Nephron (organoid): ENCODE measurements at regions not wholly inside any gene's neighbourhood (a gene's known extent, or its start where the extent isn't known, plus 50 kb on each side); places are given as distances from the start of the nearest gene placed in this dataset.

ENCODE experiments used
- H3K27ac Mint-ChIP-seq, 3 experiments: 2 replicates each; pipeline ENCODE4 v1.8.0; 2020; ENCODE audit warnings: mixed read lengths in 3 of 3, mild to moderate bottlenecking in 2 of 3, moderate library complexity in 1 of 3
- H3K27me3 Mint-ChIP-seq: 2 replicates; pipeline ENCODE4 v1.8.0; 2021; ENCODE audit warnings: low read depth, mild to moderate bottlenecking, moderate library complexity, mixed read lengths
- H3K36me3 Mint-ChIP-seq: 2 replicates; pipeline ENCODE4 v1.8.0; 2020; ENCODE audit warnings: low read depth, mixed read lengths
- H3K4me1 Mint-ChIP-seq: 2 replicates; pipeline ENCODE4 v1.8.0; 2020; ENCODE audit warnings: mixed read lengths
- H3K4me3 Mint-ChIP-seq, 3 experiments: 2 replicates each; pipeline ENCODE4 v1.8.0; 2020; ENCODE audit warnings: mild to moderate bottlenecking in 3 of 3, mixed read lengths in 3 of 3, moderate library complexity in 2 of 3
- H3K9me3 Mint-ChIP-seq: 2 replicates; pipeline ENCODE4 v1.8.0; 2020; ENCODE audit warnings: mixed read lengths
- TF ChIP-seq, protein P1 (sequence below), 3 experiments: fragments of 200-600 bp; sonication (generic); IDR thresholded peaks; one replicate each; pipeline ENCODE4 v1.5.0; 2021; ENCODE audit warnings: antibody characterized with exemption in 3 of 3; ENCODE audit not compliant: unreplicated experiment in 3 of 3

DNA sequence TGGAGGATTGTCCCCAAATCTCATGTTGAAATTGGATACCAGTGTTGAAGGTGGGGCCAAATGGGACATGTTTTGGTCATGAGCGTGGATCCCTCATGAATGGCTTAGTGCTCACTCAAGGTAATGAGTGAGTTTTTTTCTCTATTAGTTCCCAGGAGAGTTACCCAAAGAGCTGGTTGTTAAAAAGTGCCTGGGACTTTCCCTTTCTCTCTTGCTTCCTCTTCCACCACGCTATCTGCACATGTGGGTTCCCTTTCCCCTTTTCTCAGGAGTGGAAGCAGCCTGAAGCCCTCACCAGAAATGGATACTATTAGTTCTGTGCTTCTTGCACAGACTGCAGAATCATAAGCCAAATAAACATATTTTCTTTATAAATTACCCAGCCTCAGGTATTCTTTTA, 465.4 kb downstream of the FSCB start:
- Mint-ChIP-seq H3K27me3 (no peaks in the 10 kb centered on the region), H3K36me3 (no peaks in the 10 kb centered on the region), H3K4me3 (no peak overlapping the region)

DNA sequence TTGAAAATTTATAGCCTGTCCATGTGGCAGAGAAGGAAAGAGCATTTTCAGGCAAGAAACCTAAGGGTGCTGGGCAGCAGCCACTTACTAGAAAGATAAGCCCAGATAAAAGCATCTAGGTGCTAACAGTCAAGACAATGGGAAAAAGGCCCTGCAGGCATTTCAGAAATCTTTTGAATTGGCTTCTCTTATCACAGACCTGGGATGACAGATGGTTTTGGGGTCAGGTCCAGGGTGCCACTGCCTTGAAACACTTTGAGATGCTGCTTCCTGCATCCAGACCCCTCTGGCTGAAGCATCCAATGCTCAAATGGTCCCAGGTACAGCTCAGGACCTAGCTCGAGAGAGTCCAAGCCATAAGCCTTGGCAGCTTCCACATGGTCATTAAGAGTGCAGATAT, 466.5 kb downstream of the FSCB start:
- Mint-ChIP-seq H3K4me3 (no peak overlapping the region), H3K4me1 (no peaks in the 10 kb centered on the region), H3K27ac (no peak overlapping the region), H3K36me3 (no peaks in the 10 kb centered on the region), H3K9me3 (peaks cover 9% of the 10 kb centered on the region), H3K27me3 (no peaks in the 10 kb centered on the region)
- TF ChIP-seq, protein P1, sequence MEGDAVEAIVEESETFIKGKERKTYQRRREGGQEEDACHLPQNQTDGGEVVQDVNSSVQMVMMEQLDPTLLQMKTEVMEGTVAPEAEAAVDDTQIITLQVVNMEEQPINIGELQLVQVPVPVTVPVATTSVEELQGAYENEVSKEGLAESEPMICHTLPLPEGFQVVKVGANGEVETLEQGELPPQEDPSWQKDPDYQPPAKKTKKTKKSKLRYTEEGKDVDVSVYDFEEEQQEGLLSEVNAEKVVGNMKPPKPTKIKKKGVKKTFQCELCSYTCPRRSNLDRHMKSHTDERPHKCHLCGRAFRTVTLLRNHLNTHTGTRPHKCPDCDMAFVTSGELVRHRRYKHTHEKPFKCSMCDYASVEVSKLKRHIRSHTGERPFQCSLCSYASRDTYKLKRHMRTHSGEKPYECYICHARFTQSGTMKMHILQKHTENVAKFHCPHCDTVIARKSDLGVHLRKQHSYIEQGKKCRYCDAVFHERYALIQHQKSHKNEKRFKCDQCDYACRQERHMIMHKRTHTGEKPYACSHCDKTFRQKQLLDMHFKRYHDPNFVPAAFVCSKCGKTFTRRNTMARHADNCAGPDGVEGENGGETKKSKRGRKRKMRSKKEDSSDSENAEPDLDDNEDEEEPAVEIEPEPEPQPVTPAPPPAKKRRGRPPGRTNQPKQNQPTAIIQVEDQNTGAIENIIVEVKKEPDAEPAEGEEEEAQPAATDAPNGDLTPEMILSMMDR (IDR thresholded peaks at IDR 0.05; ENCODE audit: unreplicated experiment in 3 of 3), result no peak

More for the DNA sequence above, 465.4 kb downstream of the FSCB start:
- TF ChIP-seq, protein P1 (IDR thresholded peaks at IDR 0.05; ENCODE audit: unreplicated experiment in 3 of 3), result no peak
- H3K27ac Mint-ChIP-seq, result no peak overlapping the region
- H3K4me1 Mint-ChIP-seq, result no peaks in the 10 kb centered on the region
- H3K9me3 Mint-ChIP-seq, result peaks cover 9% of the 10 kb centered on the region

DNA sequence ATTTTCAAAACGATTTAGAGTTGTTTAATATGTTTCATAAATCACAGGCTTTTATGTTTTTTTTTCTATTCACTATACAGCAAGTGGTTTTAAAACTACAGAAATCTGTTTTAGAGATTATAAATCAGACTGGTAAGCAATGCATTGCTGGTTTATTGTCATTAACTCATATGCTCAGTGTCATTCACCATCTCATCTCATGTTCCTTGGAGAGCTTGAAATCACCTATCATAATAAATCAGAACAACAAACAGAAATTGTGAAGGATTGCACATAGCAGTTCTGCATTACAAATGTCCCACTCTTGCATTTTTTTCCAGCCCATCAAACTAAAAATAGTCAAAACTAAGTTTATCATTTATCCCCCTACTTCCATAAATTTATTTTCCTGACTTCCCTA, 470.8 kb downstream of the FSCB start:
- Mint-ChIP-seq H3K4me3 (no peak overlapping the region), H3K27me3 (no peaks in the 10 kb centered on the region), H3K9me3 (peaks cover 9% of the 10 kb centered on the region), H3K27ac (no peak overlapping the region), H3K36me3 (no peaks in the 10 kb centered on the region), H3K4me1 (no peaks in the 10 kb centered on the region)
- TF ChIP-seq, protein P1 (IDR thresholded peaks at IDR 0.05; ENCODE audit: unreplicated experiment in 3 of 3), result no peak

DNA sequence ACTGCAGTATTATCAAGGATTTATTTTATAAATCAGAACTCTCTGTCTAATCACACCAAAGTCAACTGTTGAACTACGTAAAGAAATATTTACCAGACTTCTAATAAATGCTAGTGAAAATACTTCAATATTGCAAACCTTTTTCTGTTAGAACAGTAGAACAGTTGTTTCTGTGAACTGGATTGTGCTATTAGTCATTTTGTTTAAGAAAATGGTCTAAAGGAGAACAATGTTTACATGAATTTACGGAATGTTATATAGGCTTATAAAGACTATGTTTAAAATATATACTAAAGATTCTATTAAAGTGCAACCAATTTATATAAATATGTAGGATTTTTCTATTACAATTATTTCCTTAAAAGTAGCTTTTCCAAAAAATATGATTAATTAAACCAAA, 471.4 kb downstream of the FSCB start:
- Mint-ChIP-seq H3K27me3 (no peaks in the 10 kb centered on the region), H3K4me3 (no peak overlapping the region), H3K36me3 (no peaks in the 10 kb centered on the region), H3K4me1 (no peaks in the 10 kb centered on the region), H3K27ac (no peak overlapping the region), H3K9me3 (peaks cover 9% of the 10 kb centered on the region)
- TF ChIP-seq, protein P1 (IDR thresholded peaks at IDR 0.05; ENCODE audit: unreplicated experiment in 3 of 3), result no peak

DNA sequence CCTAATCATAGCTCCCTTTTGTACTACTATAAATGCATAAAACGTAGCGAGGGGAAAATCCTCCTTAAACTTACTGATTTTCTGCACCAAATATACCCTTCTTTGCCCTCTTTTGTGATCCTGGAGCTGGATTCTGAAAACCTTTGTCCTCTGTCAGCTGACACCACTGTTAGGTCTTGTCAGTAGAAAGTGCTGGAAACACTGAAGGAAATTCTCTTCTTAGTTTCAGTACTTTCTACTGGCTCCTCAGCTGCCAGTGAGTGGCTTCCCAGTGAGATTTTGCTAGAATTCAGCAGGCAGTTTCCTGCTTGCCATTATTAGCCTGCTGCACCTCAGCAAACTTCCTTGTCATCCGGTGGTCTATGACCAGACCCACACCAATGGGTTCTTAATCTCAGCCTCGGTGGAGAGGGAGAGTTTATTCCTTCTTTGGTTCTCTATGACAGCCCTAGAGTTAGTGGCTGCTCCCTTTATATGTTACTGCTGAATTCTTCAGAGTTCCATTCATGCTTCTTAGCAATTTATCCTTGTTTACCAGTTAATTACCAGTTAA, 476.2 kb downstream of the FSCB start:
- Mint-ChIP-seq H3K4me3 (no peak overlapping the region), H3K9me3 (no peaks in the 10 kb centered on the region)

DNA sequence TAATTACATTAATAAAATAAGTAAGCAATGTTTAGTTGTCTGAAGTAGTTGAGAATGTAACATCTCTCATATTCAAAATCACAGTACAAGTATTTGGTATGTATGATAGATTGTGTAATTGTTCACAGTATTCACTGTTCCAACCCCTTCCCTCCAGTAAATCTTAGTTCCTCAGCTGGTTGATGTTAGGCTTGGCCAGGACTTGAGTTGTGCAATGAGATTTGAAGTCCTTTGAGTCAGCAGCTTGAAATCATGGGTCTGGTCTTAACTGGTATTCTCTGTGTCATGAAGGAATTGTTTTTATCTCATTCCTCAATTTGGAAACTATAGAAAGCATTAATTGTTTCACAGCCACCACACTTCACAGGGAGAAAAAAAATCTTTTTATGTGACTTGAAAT, 477.1 kb downstream of the FSCB start:
- no peaks in the 10 kb centered on the region for H3K4me1 Mint-ChIP-seq

More for the DNA sequence above, 476.2 kb downstream of the FSCB start:
- Mint-ChIP-seq H3K4me1 (no peaks in the 10 kb centered on the region), H3K27me3 (no peaks in the 10 kb centered on the region), H3K36me3 (no peaks in the 10 kb centered on the region), H3K27ac (no peak overlapping the region)
- TF ChIP-seq, protein P1 (IDR thresholded peaks at IDR 0.05; ENCODE audit: unreplicated experiment in 3 of 3), result no peak

More for the DNA sequence above, 477.1 kb downstream of the FSCB start:
- no peak overlapping the region for H3K4me3 Mint-ChIP-seq
- no peaks in the 10 kb centered on the region for H3K9me3 Mint-ChIP-seq
- no peaks in the 10 kb centered on the region for H3K27me3 Mint-ChIP-seq
- TF ChIP-seq, protein P1 (IDR thresholded peaks at IDR 0.05; ENCODE audit: unreplicated experiment in 3 of 3), result no peak
- no peak overlapping the region for H3K27ac Mint-ChIP-seq
- no peaks in the 10 kb centered on the region for H3K36me3 Mint-ChIP-seq
